CD14-positive monocyte (primary cell): ENCODE measurements at regions not wholly inside any gene's neighbourhood (a gene's known extent, or its start where the extent isn't known, plus 50 kb on each side); places are given as distances from the start of the nearest gene placed in this dataset.

ENCODE experiments used
- DNase-seq, 3 donors: peaks; one replicate each; pipeline ENCODE4 v3.0.0-alpha.2; 2011 to 2022
- H2AFZ ChIP-seq: 2 replicates; pipeline ENCODE4 v1.6.0; 2012; ENCODE audit warnings: mild to moderate bottlenecking, low read depth, low read length, inconsistent platforms; ENCODE audit not compliant: insufficient read depth, poor library complexity, severe bottlenecking
- H3K27ac ChIP-seq, 2 donors: 1 replicate in 1 of 2; 2 replicates in 1 of 2; pipeline ENCODE4 v1.5.1; 2012 to 2013; ENCODE audit warnings: low read length in 2 of 2, control low read depth in 1 of 2, inconsistent platforms in 1 of 2, low read depth in 1 of 2, mild to moderate bottlenecking in 1 of 2
- H3K27me3 ChIP-seq, 2 donors: one replicate each; pipeline versions ENCODE4 v1.6.0 to v1.6.1; 2011 to 2013; ENCODE audit warnings: low read length in 2 of 2; ENCODE audit not compliant: control insufficient read depth in 2 of 2, insufficient read depth in 2 of 2
- H3K36me3 ChIP-seq, 2 donors: replicated peaks in 1 of 2; 1 replicate in 1 of 2; 2 replicates in 1 of 2; pipeline versions ENCODE4 v1.5.1 to v1.6.1; 2012 to 2013; ENCODE audit warnings: low read length in 2 of 2, control low read depth in 1 of 2, inconsistent platforms in 1 of 2, mild to moderate bottlenecking in 1 of 2; ENCODE audit not compliant: insufficient read depth in 2 of 2, control insufficient read depth in 1 of 2
- H3K4me1 ChIP-seq, 2 donors: 1 replicate in 1 of 2; 2 replicates in 1 of 2; pipeline versions ENCODE4 v1.5.1 to v1.6.1; 2012 to 2013; ENCODE audit warnings: low read length in 2 of 2, control low read depth in 1 of 2, inconsistent platforms in 1 of 2, mild to moderate bottlenecking in 1 of 2, moderate library complexity in 1 of 2; ENCODE audit not compliant: insufficient read depth in 2 of 2, control insufficient read depth in 1 of 2
- H3K4me2 ChIP-seq: replicated peaks from 2 replicates; pipeline ENCODE3; 2012; ENCODE audit warnings: low read length, moderate library complexity, mild to moderate bottlenecking; ENCODE audit not compliant: poor library complexity, severe bottlenecking; ENCODE audit errors: extremely low read depth
- H3K4me3 ChIP-seq, 3 experiments: fragments of 200-600 bp in 1 of 3; sonication (generic) in 1 of 3; replicated peaks in 1 of 3; 1 replicate in 2 of 3; 2 replicates in 1 of 3; pipeline ENCODE4 v1.5.1; 2011 to 2013; ENCODE audit warnings: low read length in 3 of 3, mild to moderate bottlenecking in 3 of 3, control low read depth in 2 of 3, low read depth in 2 of 3, inconsistent platforms in 1 of 3, moderate library complexity in 1 of 3
- H3K79me2 ChIP-seq: 2 replicates; pipeline ENCODE4 v1.6.0; 2012; ENCODE audit warnings: mild to moderate bottlenecking, control low read depth, inconsistent platforms, low read length, moderate library complexity; ENCODE audit not compliant: insufficient read depth
- H3K9ac ChIP-seq: 2 replicates; pipeline ENCODE4 v1.6.0; 2017; ENCODE audit warnings: low read length, mild to moderate bottlenecking; ENCODE audit not compliant: insufficient read depth, poor library complexity, severe bottlenecking
- H3K9me3 ChIP-seq, 2 donors: replicated peaks in 1 of 2; 1 replicate in 1 of 2; 2 replicates in 1 of 2; pipeline versions ENCODE4 v1.5.1 to v1.6.1; 2012 to 2013; ENCODE audit warnings: low read length in 2 of 2, control low read depth in 1 of 2; ENCODE audit not compliant: control insufficient read depth in 1 of 2, insufficient read depth in 1 of 2
- H4K20me1 ChIP-seq: 2 replicates; pipeline ENCODE4 v1.6.0; 2012; ENCODE audit warnings: mild to moderate bottlenecking, low read length, control low read depth, moderate library complexity; ENCODE audit not compliant: insufficient read depth
- H3K27ac Mint-ChIP-seq, 7 donors: one replicate each; pipeline ENCODE4 v1.8.0; 2020; ENCODE audit warnings: mild to moderate bottlenecking in 7 of 7, mixed read lengths in 7 of 7, moderate library complexity in 6 of 7, inconsistent platforms in 2 of 7
- H3K27me3 Mint-ChIP-seq, 3 donors: one replicate each; pipeline ENCODE4 v1.8.0; 2021 to 2022; ENCODE audit warnings: low read depth in 3 of 3, mild to moderate bottlenecking in 3 of 3, mixed read lengths in 3 of 3, moderate library complexity in 3 of 3, inconsistent platforms in 1 of 3
- H3K36me3 Mint-ChIP-seq, 2 donors: one replicate each; pipeline ENCODE4 v1.8.0; 2020; ENCODE audit warnings: mixed read lengths in 2 of 2, inconsistent platforms in 1 of 2, mild to moderate bottlenecking in 1 of 2
- H3K4me1 Mint-ChIP-seq: one replicate; pipeline ENCODE4 v1.8.0; 2020; ENCODE audit warnings: mild to moderate bottlenecking, mixed read lengths
- H3K4me3 Mint-ChIP-seq, 2 donors: one replicate each; pipeline ENCODE4 v1.8.0; 2020; ENCODE audit warnings: mild to moderate bottlenecking in 2 of 2, mixed read lengths in 2 of 2, moderate library complexity in 1 of 2
- H3K9me3 Mint-ChIP-seq, 7 donors: one replicate each; pipeline ENCODE4 v1.8.0; 2020 to 2022; ENCODE audit warnings: mixed read lengths in 7 of 7, mild to moderate bottlenecking in 6 of 7, moderate library complexity in 6 of 7, inconsistent platforms in 2 of 7
- WGBS: methylation state at CpG from one replicate; pipeline ENCODE4 v1.1.5; 2013; ENCODE audit warnings: missing lambda C conversion rate; ENCODE audit not compliant: insufficient coverage; 5-methylcytosine and 5-hydroxymethylcytosine counted together
- intact Hi-C, 2 donors: fragments of 100-400 bp; cut with micrococcal nuclease; formaldehyde crosslinking; loops; one replicate each; pipeline versions ENCODE4 v1.15.0 to v1.15.1; 2023
- TF ChIP-seq, protein P1 (sequence below): fragments of 200-600 bp; IDR thresholded peaks from one replicate; pipeline ENCODE4 v1.8.0; 2022; ENCODE audit warnings: antibody characterized with exemption, mild to moderate bottlenecking

DNA sequence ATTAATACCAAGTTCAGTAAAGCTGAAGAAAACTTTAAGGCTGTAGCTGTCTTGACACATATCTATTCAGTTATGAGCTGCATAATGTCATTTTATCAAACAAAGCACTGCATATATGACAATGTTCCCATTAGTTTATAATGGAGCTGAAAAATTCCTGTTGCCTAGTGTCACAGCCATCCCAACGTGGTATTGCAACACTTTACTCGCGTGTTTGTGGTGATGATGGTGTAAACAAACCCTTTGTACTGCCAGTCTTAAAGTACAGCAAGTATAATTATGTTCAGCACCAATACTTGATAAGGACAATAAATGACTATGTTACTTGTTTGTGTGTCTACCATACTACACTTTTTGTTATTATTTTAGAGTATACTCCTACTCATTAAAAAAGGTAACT is 1415.6 kb upstream of the PCDH7 start:
- no peak overlapping the region for H2AFZ ChIP-seq

DNA sequence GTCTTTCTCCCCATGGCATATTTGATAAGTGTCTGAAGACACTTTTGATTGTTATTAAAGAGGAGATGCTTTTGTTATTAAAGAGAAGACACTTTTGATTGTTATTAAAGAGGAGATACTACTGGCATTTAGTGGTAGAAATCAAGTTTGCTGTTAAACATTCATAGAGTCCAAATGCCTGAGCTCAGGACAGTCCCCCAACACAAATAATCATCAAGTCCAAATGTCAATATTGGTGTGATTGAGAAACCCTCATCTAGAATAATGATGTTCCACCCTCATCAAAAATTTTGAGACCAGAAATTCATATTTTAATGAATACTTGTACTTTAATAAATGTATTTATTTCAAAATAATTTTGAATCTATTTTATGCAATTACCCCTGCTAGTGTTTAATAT is 1412.9 kb upstream of the PCDH7 start:
- Mint-ChIP-seq H3K27me3 (peaks cover 0 to 2% (median 0%) of the 10 kb centered on the region in 3 donors), H3K27ac (no peak overlapping the region), H3K36me3 (no peaks in the 10 kb centered on the region), H3K4me3 (no peak overlapping the region), H3K9me3 (peaks cover 0 to 3% (median 0%) of the 10 kb centered on the region in 7 donors), H3K4me1 (no peaks in the 10 kb centered on the region)
- no peak overlapping the region for H3K4me3 ChIP-seq
- intact Hi-C loops, result no loop called here
- no peaks in the 10 kb centered on the region for H3K9me3 ChIP-seq
- no peak overlapping the region for H3K4me2 ChIP-seq
- H3K79me2 ChIP-seq, result no peaks in the 10 kb centered on the region
- H2AFZ ChIP-seq, result no peak overlapping the region
- H3K27me3 ChIP-seq, result no peaks in the 10 kb centered on the region
- no peak for DNase-seq
- no peak overlapping the region for H3K9ac ChIP-seq
- no peaks in the 10 kb centered on the region for H4K20me1 ChIP-seq
- H3K27ac ChIP-seq, result no peak overlapping the region
- TF ChIP-seq, protein P1, sequence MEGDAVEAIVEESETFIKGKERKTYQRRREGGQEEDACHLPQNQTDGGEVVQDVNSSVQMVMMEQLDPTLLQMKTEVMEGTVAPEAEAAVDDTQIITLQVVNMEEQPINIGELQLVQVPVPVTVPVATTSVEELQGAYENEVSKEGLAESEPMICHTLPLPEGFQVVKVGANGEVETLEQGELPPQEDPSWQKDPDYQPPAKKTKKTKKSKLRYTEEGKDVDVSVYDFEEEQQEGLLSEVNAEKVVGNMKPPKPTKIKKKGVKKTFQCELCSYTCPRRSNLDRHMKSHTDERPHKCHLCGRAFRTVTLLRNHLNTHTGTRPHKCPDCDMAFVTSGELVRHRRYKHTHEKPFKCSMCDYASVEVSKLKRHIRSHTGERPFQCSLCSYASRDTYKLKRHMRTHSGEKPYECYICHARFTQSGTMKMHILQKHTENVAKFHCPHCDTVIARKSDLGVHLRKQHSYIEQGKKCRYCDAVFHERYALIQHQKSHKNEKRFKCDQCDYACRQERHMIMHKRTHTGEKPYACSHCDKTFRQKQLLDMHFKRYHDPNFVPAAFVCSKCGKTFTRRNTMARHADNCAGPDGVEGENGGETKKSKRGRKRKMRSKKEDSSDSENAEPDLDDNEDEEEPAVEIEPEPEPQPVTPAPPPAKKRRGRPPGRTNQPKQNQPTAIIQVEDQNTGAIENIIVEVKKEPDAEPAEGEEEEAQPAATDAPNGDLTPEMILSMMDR, result no peak
- H3K36me3 ChIP-seq, result no peaks in the 10 kb centered on the region
- H3K4me1 ChIP-seq, result no peaks in the 10 kb centered on the region

More for the DNA sequence above, 1415.6 kb upstream of the PCDH7 start:
- peaks cover 0 to 2% (median 0%) of the 10 kb centered on the region in 3 donors for H3K27me3 Mint-ChIP-seq
- no peak overlapping the region for H3K27ac Mint-ChIP-seq
- H4K20me1 ChIP-seq, result no peaks in the 10 kb centered on the region
- H3K79me2 ChIP-seq, result no peaks in the 10 kb centered on the region
- TF ChIP-seq, protein P1, result no peak
- H3K9me3 Mint-ChIP-seq, result peaks cover 0 to 3% (median 0%) of the 10 kb centered on the region in 7 donors
- intact Hi-C loops, result no loop called here
- no peak overlapping the region for H3K9ac ChIP-seq
- no peaks in the 10 kb centered on the region for H3K36me3 Mint-ChIP-seq
- no CpG with 5 or more reads among the region's 3 CpGs for WGBS
- H3K27ac ChIP-seq, result no peak overlapping the region
- no peaks in the 10 kb centered on the region for H3K9me3 ChIP-seq
- no peaks in the 10 kb centered on the region for H3K36me3 ChIP-seq
- H3K27me3 ChIP-seq, result no peaks in the 10 kb centered on the region
- H3K4me1 Mint-ChIP-seq, result no peaks in the 10 kb centered on the region
- no peak for DNase-seq
- no peak overlapping the region for H3K4me2 ChIP-seq
- H3K4me1 ChIP-seq, result no peaks in the 10 kb centered on the region
- H3K4me3 ChIP-seq, result no peak overlapping the region
- no peak overlapping the region for H3K4me3 Mint-ChIP-seq
